ENCODE measurements at regions not wholly inside any gene's neighbourhood (a gene's known extent, or its start where the extent isn't known, plus 50 kb on each side); places are given as distances from the start of the nearest gene placed in this dataset.

- H3K36me3 Mint-ChIP-seq (ENCODE audit: insufficient read depth), result peaks cover 2% of the 10 kb centered on the region
- H3K27me3 Mint-ChIP-seq, result peaks cover 14% of the 10 kb centered on the region
- H3K4me1 Mint-ChIP-seq (ENCODE audit: low read depth), result peaks cover 7% of the 10 kb centered on the region
- H3K27ac Mint-ChIP-seq, result no peak overlapping the region
- no peak for TF ChIP-seq CTCF (IDR thresholded peaks at IDR 0.05; ENCODE audit: unreplicated experiment)
- peaks cover 15% of the 10 kb centered on the region for H3K9me3 Mint-ChIP-seq (ENCODE audit: low read depth)
- H3K4me3 Mint-ChIP-seq (ENCODE audit: low read depth), result no peak overlapping the region
- DNase-seq (ENCODE audit: low spot score, unreplicated experiment), result no peak
Measured at GRCh38 chr14:101491841-101492240, 69.5 kb upstream of the DIO3 start.

- Mint-ChIP-seq H3K36me3 (ENCODE audit: insufficient read depth) (peaks cover 2% of the 10 kb centered on the region), H3K9me3 (ENCODE audit: low read depth) (peaks cover 15% of the 10 kb centered on the region), H3K27ac (no peak overlapping the region), H3K27me3 (peaks cover 19% of the 10 kb centered on the region), H3K4me1 (ENCODE audit: low read depth) (peaks cover 7% of the 10 kb centered on the region), H3K4me3 (ENCODE audit: low read depth) (no peak overlapping the region)
- no peak for TF ChIP-seq CTCF (IDR thresholded peaks at IDR 0.05; ENCODE audit: unreplicated experiment)
- DNase-seq (ENCODE audit: low spot score, unreplicated experiment), result no peak
Measured at GRCh38 chr14:101492716-101493115, 68.6 kb upstream of the DIO3 start.

- Mint-ChIP-seq H3K4me3 (ENCODE audit: low read depth) (no peak overlapping the region), H3K36me3 (ENCODE audit: insufficient read depth) (peaks cover 2% of the 10 kb centered on the region), H3K27ac (no peak overlapping the region), H3K4me1 (ENCODE audit: low read depth) (peaks cover 1% of the 10 kb centered on the region), H3K9me3 (ENCODE audit: low read depth) (peaks cover 9% of the 10 kb centered on the region), H3K27me3 (peaks cover 19% of the 10 kb centered on the region)
- DNase-seq (ENCODE audit: low spot score, unreplicated experiment), result no peak
- no peak for TF ChIP-seq CTCF (IDR thresholded peaks at IDR 0.05; ENCODE audit: unreplicated experiment)
Measured at GRCh38 chr14:101494826-101495225, 66.5 kb upstream of the DIO3 start.

- TF ChIP-seq CTCF (IDR thresholded peaks at IDR 0.05; ENCODE audit: unreplicated experiment), result no peak
- Mint-ChIP-seq H3K27ac (no peak overlapping the region), H3K36me3 (ENCODE audit: insufficient read depth) (peaks cover 2% of the 10 kb centered on the region), H3K4me3 (ENCODE audit: low read depth) (no peak overlapping the region), H3K9me3 (ENCODE audit: low read depth) (peaks cover 9% of the 10 kb centered on the region), H3K27me3 (peaks cover 18% of the 10 kb centered on the region), H3K4me1 (ENCODE audit: low read depth) (peaks cover 1% of the 10 kb centered on the region)
- no peak for DNase-seq (ENCODE audit: low spot score, unreplicated experiment)
Measured at GRCh38 chr14:101495284-101495683, 66.0 kb upstream of the DIO3 start.

GRCh38 chr14:101495827-101496775 lies 65.2 kb upstream of the DIO3 start:
- TF ChIP-seq CTCF (IDR thresholded peaks at IDR 0.05; ENCODE audit: unreplicated experiment), result no peak

More at GRCh38 chr14:101495827-101496775, 65.2 kb upstream of the DIO3 start:
- Mint-ChIP-seq H3K9me3 (ENCODE audit: low read depth) (peaks cover 9% of the 10 kb centered on the region), H3K36me3 (ENCODE audit: insufficient read depth) (peaks cover 2% of the 10 kb centered on the region), H3K27me3 (peaks cover 17% of the 10 kb centered on the region), H3K27ac (no peak overlapping the region), H3K4me1 (ENCODE audit: low read depth) (peaks cover 1% of the 10 kb centered on the region), H3K4me3 (ENCODE audit: low read depth) (no peak overlapping the region)
- DNase-seq (ENCODE audit: low spot score, unreplicated experiment), result no peak

Data from progenitor cell of endocrine pancreas (in vitro differentiated cells).